Smooth muscle cell (in vitro differentiated cells): ENCODE measurements at regions not wholly inside any gene's neighbourhood (a gene's known extent, or its start where the extent isn't known, plus 50 kb on each side); places are given as distances from the start of the nearest gene placed in this dataset.
"Not testable (repeated sequence)": the region's sequence is repeated elsewhere in the genome, so short reads cannot be mapped to it uniquely, and the experiment has no call there.

Experiments used
- DNase-seq: peaks from one replicate; lab custom pipeline; 2025; ENCODE audit not compliant: unreplicated experiment; lab: John Stamatoyannopoulos, UW
- H2AFZ ChIP-seq: fragments of 200-600 bp; sonication (generic); 2 replicates; pipeline ENCODE4 v1.6.0; 2016; ENCODE audit warnings: antibody characterized with exemption, low read depth, mild to moderate bottlenecking
- H3F3A ChIP-seq: fragments of 200-600 bp; sonication (generic); 2 replicates; pipeline ENCODE4 v1.6.0; 2017; ENCODE audit warnings: antibody characterized with exemption, low read depth
- H3K27ac ChIP-seq: fragments of 200-600 bp; sonication (generic); 2 replicates; pipeline ENCODE4 v1.5.1; 2016; ENCODE audit warnings: low read depth, mild to moderate bottlenecking
- H3K27me3 ChIP-seq: fragments of 200-600 bp; sonication (generic); 2 replicates; pipeline ENCODE4 v1.6.1; 2016; ENCODE audit warnings: low read depth, mild to moderate bottlenecking
- H3K36me3 ChIP-seq: fragments of 200-600 bp; sonication (generic); 2 replicates; pipeline ENCODE4 v1.5.1; 2016; ENCODE audit warnings: low read depth
- H3K4me1 ChIP-seq: fragments of 200-600 bp; sonication (generic); 2 replicates; pipeline ENCODE4 v1.5.1; 2016; ENCODE audit warnings: low read depth
- H3K4me2 ChIP-seq: fragments of 200-600 bp; sonication (generic); 2 replicates; pipeline ENCODE4 v1.6.0; 2016; ENCODE audit warnings: mild to moderate bottlenecking
- H3K4me3 ChIP-seq: fragments of 200-600 bp; sonication (generic); 2 replicates; pipeline ENCODE4 v1.5.1; 2016; ENCODE audit warnings: mild to moderate bottlenecking
- H3K79me2 ChIP-seq: fragments of 200-600 bp; sonication (generic); 2 replicates; pipeline ENCODE4 v1.6.0; 2016; ENCODE audit warnings: low read depth, mild to moderate bottlenecking
- H3K9ac ChIP-seq: fragments of 200-600 bp; sonication (generic); 2 replicates; pipeline ENCODE4 v1.6.0; 2016; ENCODE audit warnings: low read depth
- H3K9me3 ChIP-seq: fragments of 200-600 bp; sonication (generic); replicated peaks from 2 replicates; pipeline ENCODE4 v1.5.1; 2016; ENCODE audit warnings: low read depth
- H4K20me1 ChIP-seq: fragments of 200-600 bp; sonication (generic); 2 replicates; pipeline ENCODE4 v1.6.0; 2016; ENCODE audit warnings: low read depth
- CTCF ChIP-seq: fragments of 200-600 bp; sonication (generic); IDR thresholded peaks from 2 replicates; pipeline ENCODE4 v1.5.1; 2017; ENCODE audit warnings: borderline replicate concordance, mild to moderate bottlenecking, antibody characterized with exemption; ENCODE audit not compliant: insufficient read depth, poor library complexity, severe bottlenecking
- WGBS: methylation state at CpG from one replicate; pipeline ENCODE4 v1.1.7; 2016; ENCODE audit warnings: low lambda C conversion rate; 5-methylcytosine and 5-hydroxymethylcytosine counted together

GRCh38 chr13:54536112-54536511 lies 1507.5 kb downstream of the OLFM4 start:
- TF ChIP-seq CTCF = peak; percentile 39
- 67% methylated on average over 3 of the region's 3 CpGs for WGBS
- no peaks in the 10 kb centered on the region for H3K27me3 ChIP-seq

GRCh38 chr13:54563286-54563685 lies 1534.7 kb downstream of the OLFM4 start:
- Histone ChIP-seq H3F3A (no peaks in the 10 kb centered on the region), H3K4me1 (no peaks in the 10 kb centered on the region), H3K27me3 (no peaks in the 10 kb centered on the region), H2AFZ (no peak overlapping the region), H3K36me3 (no peaks in the 10 kb centered on the region), H4K20me1 (no peaks in the 10 kb centered on the region), H3K4me3 (no peak overlapping the region), H3K9me3 (no peaks in the 10 kb centered on the region), H3K4me2 (no peak overlapping the region), H3K27ac (no peak overlapping the region), H3K79me2 (no peaks in the 10 kb centered on the region), H3K9ac (no peak overlapping the region)
- TF ChIP-seq CTCF = no peak
- 75% methylated on average over 2 of the region's 2 CpGs for WGBS
- no peak for DNase-seq

More at GRCh38 chr13:54536112-54536511, 1507.5 kb downstream of the OLFM4 start:
- no peaks in the 10 kb centered on the region for H3K4me1 ChIP-seq
- no peak overlapping the region for H2AFZ ChIP-seq
- no peak overlapping the region for H3K27ac ChIP-seq
- H3K9me3 ChIP-seq = no peaks in the 10 kb centered on the region
- H3K79me2 ChIP-seq = no peaks in the 10 kb centered on the region
- H3K4me3 ChIP-seq = no peak overlapping the region
- no peaks in the 10 kb centered on the region for H3K36me3 ChIP-seq
- no peak overlapping the region for H3K4me2 ChIP-seq
- no peaks in the 10 kb centered on the region for H4K20me1 ChIP-seq
- no peaks in the 10 kb centered on the region for H3F3A ChIP-seq
- DNase-seq = no peak
- no peak overlapping the region for H3K9ac ChIP-seq

GRCh38 chr13:54572037-54572436 lies 1543.4 kb downstream of the OLFM4 start:
- H3K27me3 ChIP-seq, H3K4me1 ChIP-seq, H3K36me3 ChIP-seq, DNase-seq, H3K27ac ChIP-seq, H3K79me2 ChIP-seq, H3F3A ChIP-seq, H3K9me3 ChIP-seq, H3K9ac ChIP-seq, H4K20me1 ChIP-seq: not testable (repeated sequence)
- H3K4me2 ChIP-seq = peak overlapping the region; percentile 49
- peak overlapping the region; percentile 35 for H3K4me3 ChIP-seq
- peak overlapping the region; percentile 54 for H2AFZ ChIP-seq
- 66% methylated on average over 13 of the region's 13 CpGs for WGBS

GRCh38 chr13:54573186-54573585 lies 1544.6 kb downstream of the OLFM4 start:
- no peaks in the 10 kb centered on the region for H3K4me1 ChIP-seq
- no peaks in the 10 kb centered on the region for H3F3A ChIP-seq
- WGBS = 85% methylated on average over 6 of the region's 6 CpGs
- no peak overlapping the region for H3K4me3 ChIP-seq
- no peak overlapping the region for H3K27ac ChIP-seq
- H4K20me1 ChIP-seq = no peaks in the 10 kb centered on the region
- no peak for TF ChIP-seq CTCF
- no peaks in the 10 kb centered on the region for H3K27me3 ChIP-seq
- no peaks in the 10 kb centered on the region for H3K36me3 ChIP-seq
- H3K9ac ChIP-seq = no peak overlapping the region
- H3K4me2 ChIP-seq = no peak overlapping the region
- H2AFZ ChIP-seq = no peak overlapping the region
- DNase-seq = no peak
- no peaks in the 10 kb centered on the region for H3K79me2 ChIP-seq
- H3K9me3 ChIP-seq = no peaks in the 10 kb centered on the region
